CD14-positive monocyte (primary cell): ENCODE measurements at regions not wholly inside any gene's neighbourhood (a gene's known extent, or its start where the extent isn't known, plus 50 kb on each side); places are given as distances from the start of the nearest gene placed in this dataset.

ENCODE experiments used
- DNase-seq, 3 donors: peaks; one replicate each; pipeline ENCODE4 v3.0.0-alpha.2; 2011 to 2022
- H2AFZ ChIP-seq: 2 replicates; pipeline ENCODE4 v1.6.0; 2012; ENCODE audit warnings: mild to moderate bottlenecking, low read depth, low read length, inconsistent platforms; ENCODE audit not compliant: insufficient read depth, poor library complexity, severe bottlenecking
- H3K27ac ChIP-seq, 2 donors: 1 replicate in 1 of 2; 2 replicates in 1 of 2; pipeline ENCODE4 v1.5.1; 2012 to 2013; ENCODE audit warnings: low read length in 2 of 2, control low read depth in 1 of 2, inconsistent platforms in 1 of 2, low read depth in 1 of 2, mild to moderate bottlenecking in 1 of 2
- H3K27me3 ChIP-seq, 2 donors: one replicate each; pipeline versions ENCODE4 v1.6.0 to v1.6.1; 2011 to 2013; ENCODE audit warnings: low read length in 2 of 2; ENCODE audit not compliant: control insufficient read depth in 2 of 2, insufficient read depth in 2 of 2
- H3K36me3 ChIP-seq, 2 donors: replicated peaks in 1 of 2; 1 replicate in 1 of 2; 2 replicates in 1 of 2; pipeline versions ENCODE4 v1.5.1 to v1.6.1; 2012 to 2013; ENCODE audit warnings: low read length in 2 of 2, control low read depth in 1 of 2, inconsistent platforms in 1 of 2, mild to moderate bottlenecking in 1 of 2; ENCODE audit not compliant: insufficient read depth in 2 of 2, control insufficient read depth in 1 of 2
- H3K4me1 ChIP-seq, 2 donors: 1 replicate in 1 of 2; 2 replicates in 1 of 2; pipeline versions ENCODE4 v1.5.1 to v1.6.1; 2012 to 2013; ENCODE audit warnings: low read length in 2 of 2, control low read depth in 1 of 2, inconsistent platforms in 1 of 2, mild to moderate bottlenecking in 1 of 2, moderate library complexity in 1 of 2; ENCODE audit not compliant: insufficient read depth in 2 of 2, control insufficient read depth in 1 of 2
- H3K4me2 ChIP-seq: replicated peaks from 2 replicates; pipeline ENCODE3; 2012; ENCODE audit warnings: low read length, moderate library complexity, mild to moderate bottlenecking; ENCODE audit not compliant: poor library complexity, severe bottlenecking; ENCODE audit errors: extremely low read depth
- H3K4me3 ChIP-seq, 3 experiments: fragments of 200-600 bp in 1 of 3; sonication (generic) in 1 of 3; replicated peaks in 1 of 3; 1 replicate in 2 of 3; 2 replicates in 1 of 3; pipeline ENCODE4 v1.5.1; 2011 to 2013; ENCODE audit warnings: low read length in 3 of 3, mild to moderate bottlenecking in 3 of 3, control low read depth in 2 of 3, low read depth in 2 of 3, inconsistent platforms in 1 of 3, moderate library complexity in 1 of 3
- H3K79me2 ChIP-seq: 2 replicates; pipeline ENCODE4 v1.6.0; 2012; ENCODE audit warnings: mild to moderate bottlenecking, control low read depth, inconsistent platforms, low read length, moderate library complexity; ENCODE audit not compliant: insufficient read depth
- H3K9ac ChIP-seq: 2 replicates; pipeline ENCODE4 v1.6.0; 2017; ENCODE audit warnings: low read length, mild to moderate bottlenecking; ENCODE audit not compliant: insufficient read depth, poor library complexity, severe bottlenecking
- H3K9me3 ChIP-seq, 2 donors: replicated peaks in 1 of 2; 1 replicate in 1 of 2; 2 replicates in 1 of 2; pipeline versions ENCODE4 v1.5.1 to v1.6.1; 2012 to 2013; ENCODE audit warnings: low read length in 2 of 2, control low read depth in 1 of 2; ENCODE audit not compliant: control insufficient read depth in 1 of 2, insufficient read depth in 1 of 2
- H4K20me1 ChIP-seq: 2 replicates; pipeline ENCODE4 v1.6.0; 2012; ENCODE audit warnings: mild to moderate bottlenecking, low read length, control low read depth, moderate library complexity; ENCODE audit not compliant: insufficient read depth
- H3K27ac Mint-ChIP-seq, 7 donors: one replicate each; pipeline ENCODE4 v1.8.0; 2020; ENCODE audit warnings: mild to moderate bottlenecking in 7 of 7, mixed read lengths in 7 of 7, moderate library complexity in 6 of 7, inconsistent platforms in 2 of 7
- H3K27me3 Mint-ChIP-seq, 3 donors: one replicate each; pipeline ENCODE4 v1.8.0; 2021 to 2022; ENCODE audit warnings: low read depth in 3 of 3, mild to moderate bottlenecking in 3 of 3, mixed read lengths in 3 of 3, moderate library complexity in 3 of 3, inconsistent platforms in 1 of 3
- H3K36me3 Mint-ChIP-seq, 2 donors: one replicate each; pipeline ENCODE4 v1.8.0; 2020; ENCODE audit warnings: mixed read lengths in 2 of 2, inconsistent platforms in 1 of 2, mild to moderate bottlenecking in 1 of 2
- H3K4me1 Mint-ChIP-seq: one replicate; pipeline ENCODE4 v1.8.0; 2020; ENCODE audit warnings: mild to moderate bottlenecking, mixed read lengths
- H3K4me3 Mint-ChIP-seq, 2 donors: one replicate each; pipeline ENCODE4 v1.8.0; 2020; ENCODE audit warnings: mild to moderate bottlenecking in 2 of 2, mixed read lengths in 2 of 2, moderate library complexity in 1 of 2
- H3K9me3 Mint-ChIP-seq, 7 donors: one replicate each; pipeline ENCODE4 v1.8.0; 2020 to 2022; ENCODE audit warnings: mixed read lengths in 7 of 7, mild to moderate bottlenecking in 6 of 7, moderate library complexity in 6 of 7, inconsistent platforms in 2 of 7
- WGBS: methylation state at CpG from one replicate; pipeline ENCODE4 v1.1.5; 2013; ENCODE audit warnings: missing lambda C conversion rate; ENCODE audit not compliant: insufficient coverage; 5-methylcytosine and 5-hydroxymethylcytosine counted together
- intact Hi-C, 2 donors: fragments of 100-400 bp; cut with micrococcal nuclease; formaldehyde crosslinking; loops; one replicate each; pipeline versions ENCODE4 v1.15.0 to v1.15.1; 2023
- TF ChIP-seq, protein P1 (sequence below): fragments of 200-600 bp; IDR thresholded peaks from one replicate; pipeline ENCODE4 v1.8.0; 2022; ENCODE audit warnings: antibody characterized with exemption, mild to moderate bottlenecking

DNA sequence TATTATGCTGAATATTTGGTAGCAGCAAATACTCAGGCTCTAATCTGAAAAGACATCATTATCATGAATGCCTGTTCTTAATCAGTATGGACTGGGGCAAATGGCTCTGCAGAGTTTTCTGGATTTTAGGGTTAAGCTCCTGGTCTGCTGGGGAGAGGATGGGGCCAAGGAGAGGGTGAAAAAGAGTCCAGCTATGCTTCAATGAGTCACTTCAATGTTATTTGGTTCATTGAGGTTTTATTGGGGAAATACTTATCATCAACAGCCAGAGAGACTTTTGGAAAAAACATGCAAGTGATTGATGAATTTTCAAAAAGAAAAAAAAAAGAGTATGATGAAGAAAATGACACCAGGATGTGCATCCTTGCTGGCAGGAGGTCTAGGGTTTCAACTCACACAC, 278.3 kb downstream of the UQCRFS1 start:
- Mint-ChIP-seq H3K27me3 (peaks cover 0 to 2% (median 1%) of the 10 kb centered on the region in 3 donors), H3K4me1 (no peaks in the 10 kb centered on the region), H3K36me3 (no peaks in the 10 kb centered on the region), H3K4me3 (no peak overlapping the region), H3K27ac (no peak overlapping the region), H3K9me3 (peaks cover 1 to 21% (median 10%) of the 10 kb centered on the region in 7 donors)
- DNase-seq = no peak
- H3K4me1 ChIP-seq = no peaks in the 10 kb centered on the region
- no peak overlapping the region for H3K4me3 ChIP-seq
- no peak overlapping the region for H3K9ac ChIP-seq
- H3K79me2 ChIP-seq = no peaks in the 10 kb centered on the region
- TF ChIP-seq, protein P1, sequence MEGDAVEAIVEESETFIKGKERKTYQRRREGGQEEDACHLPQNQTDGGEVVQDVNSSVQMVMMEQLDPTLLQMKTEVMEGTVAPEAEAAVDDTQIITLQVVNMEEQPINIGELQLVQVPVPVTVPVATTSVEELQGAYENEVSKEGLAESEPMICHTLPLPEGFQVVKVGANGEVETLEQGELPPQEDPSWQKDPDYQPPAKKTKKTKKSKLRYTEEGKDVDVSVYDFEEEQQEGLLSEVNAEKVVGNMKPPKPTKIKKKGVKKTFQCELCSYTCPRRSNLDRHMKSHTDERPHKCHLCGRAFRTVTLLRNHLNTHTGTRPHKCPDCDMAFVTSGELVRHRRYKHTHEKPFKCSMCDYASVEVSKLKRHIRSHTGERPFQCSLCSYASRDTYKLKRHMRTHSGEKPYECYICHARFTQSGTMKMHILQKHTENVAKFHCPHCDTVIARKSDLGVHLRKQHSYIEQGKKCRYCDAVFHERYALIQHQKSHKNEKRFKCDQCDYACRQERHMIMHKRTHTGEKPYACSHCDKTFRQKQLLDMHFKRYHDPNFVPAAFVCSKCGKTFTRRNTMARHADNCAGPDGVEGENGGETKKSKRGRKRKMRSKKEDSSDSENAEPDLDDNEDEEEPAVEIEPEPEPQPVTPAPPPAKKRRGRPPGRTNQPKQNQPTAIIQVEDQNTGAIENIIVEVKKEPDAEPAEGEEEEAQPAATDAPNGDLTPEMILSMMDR = no peak
- H3K9me3 ChIP-seq = peaks cover 0 to 8% of the 10 kb centered on the region in 2 donors
- H3K36me3 ChIP-seq = no peaks in the 10 kb centered on the region
- no peak overlapping the region for H3K27ac ChIP-seq
- intact Hi-C loops = no loop called here
- no peaks in the 10 kb centered on the region for H3K27me3 ChIP-seq
- H2AFZ ChIP-seq = no peak overlapping the region
- no peak overlapping the region for H3K4me2 ChIP-seq
- H4K20me1 ChIP-seq = no peaks in the 10 kb centered on the region

DNA sequence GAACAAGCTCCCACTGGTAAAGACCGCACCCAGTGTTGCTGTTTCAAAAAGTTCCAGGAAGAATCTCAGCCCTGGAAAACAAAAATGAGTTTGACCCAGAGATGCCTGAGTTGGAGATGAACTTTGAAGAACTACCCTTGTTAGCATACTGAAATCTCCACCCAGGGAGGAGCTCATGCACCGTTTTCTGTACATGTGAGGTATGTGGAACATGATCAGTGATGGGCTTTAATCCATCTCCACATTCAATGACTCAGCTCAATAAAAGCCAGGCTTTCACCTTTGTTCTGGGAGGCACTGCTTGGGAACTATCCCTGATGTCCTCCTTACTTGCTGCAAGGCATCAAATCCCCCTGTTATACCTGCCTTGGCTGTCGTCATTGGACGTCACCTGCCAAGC, 279.9 kb downstream of the UQCRFS1 start:
- intact Hi-C loops = no loop called here
- Mint-ChIP-seq H3K27me3 (peaks cover 0 to 2% (median 1%) of the 10 kb centered on the region in 3 donors), H3K4me3 (no peak overlapping the region), H3K4me1 (no peaks in the 10 kb centered on the region), H3K27ac (no peak overlapping the region), H3K9me3 (peaks cover 1 to 19% (median 7%) of the 10 kb centered on the region in 7 donors), H3K36me3 (no peaks in the 10 kb centered on the region)
- 92% methylated on average over 2 of the region's 4 CpGs for WGBS
- H3K4me2 ChIP-seq = no peak overlapping the region
- H4K20me1 ChIP-seq = no peaks in the 10 kb centered on the region
- H3K27ac ChIP-seq = no peak overlapping the region
- TF ChIP-seq, protein P1 = no peak
- no peaks in the 10 kb centered on the region for H3K4me1 ChIP-seq
- no peaks in the 10 kb centered on the region for H3K36me3 ChIP-seq
- no peak for DNase-seq
- H3K9ac ChIP-seq = no peak overlapping the region
- H3K4me3 ChIP-seq = no peak overlapping the region
- no peaks in the 10 kb centered on the region for H3K79me2 ChIP-seq
- no peaks in the 10 kb centered on the region for H3K27me3 ChIP-seq
- peaks cover 0 to 8% of the 10 kb centered on the region in 2 donors for H3K9me3 ChIP-seq
- no peak overlapping the region for H2AFZ ChIP-seq
